HFFc6 (cell line): ENCODE measurements at regions not wholly inside any gene's neighbourhood (a gene's known extent, or its start where the extent isn't known, plus 50 kb on each side); places are given as distances from the start of the nearest gene placed in this dataset.

Experiments
- DNase-seq: peaks from one replicate; pipeline ENCODE4 v3.0.0-alpha.2; 2018
- H3K27ac Mint-ChIP-seq: 2 replicates; pipeline ENCODE4 v1.8.0; 2020; ENCODE audit warnings: mild to moderate bottlenecking, mixed read lengths
- H3K27me3 Mint-ChIP-seq: 2 replicates; pipeline ENCODE4 v1.8.0; 2021; ENCODE audit warnings: mild to moderate bottlenecking, moderate library complexity, mixed read lengths; ENCODE audit not compliant: insufficient read depth
- H3K36me3 Mint-ChIP-seq: 2 replicates; pipeline ENCODE4 v1.8.0; 2021; ENCODE audit warnings: low read depth, mixed read lengths
- H3K4me1 Mint-ChIP-seq: 2 replicates; pipeline ENCODE4 v1.8.0; 2020; ENCODE audit warnings: low read depth, mixed read lengths
- H3K4me3 Mint-ChIP-seq: 2 replicates; pipeline ENCODE4 v1.8.0; 2020; ENCODE audit warnings: mild to moderate bottlenecking, moderate library complexity, mixed read lengths
- H3K9me3 Mint-ChIP-seq: 2 replicates; pipeline ENCODE4 v1.8.0; 2020; ENCODE audit warnings: mild to moderate bottlenecking, mixed read lengths
- CTCF ChIP-seq: fragments of 200-600 bp; sonication (generic); IDR thresholded peaks from 2 replicates; pipeline ENCODE4 v1.5.0; 2021; ENCODE audit warnings: antibody characterized with exemption, mild to moderate bottlenecking

GRCh38 chr5:87051502-87052113 is 216.1 kb upstream of the RASA1 start:
- Mint-ChIP-seq H3K4me3 (no peak overlapping the region), H3K36me3 (peaks cover 20% of the 10 kb centered on the region), H3K9me3 (peaks cover 18% of the 10 kb centered on the region), H3K27ac (no peak overlapping the region), H3K27me3 (no peaks in the 10 kb centered on the region), H3K4me1 (no peaks in the 10 kb centered on the region)
- no peak for DNase-seq
- TF ChIP-seq CTCF, result no peak

- DNase-seq, result no peak
- H3K27ac Mint-ChIP-seq, result no peak overlapping the region
- TF ChIP-seq CTCF, result no peak
- no peaks in the 10 kb centered on the region for H3K27me3 Mint-ChIP-seq
- no peaks in the 10 kb centered on the region for H3K4me1 Mint-ChIP-seq
- no peak overlapping the region for H3K4me3 Mint-ChIP-seq
- peaks cover 18% of the 10 kb centered on the region for H3K9me3 Mint-ChIP-seq
- peaks cover 20% of the 10 kb centered on the region for H3K36me3 Mint-ChIP-seq
These were observed 214.5 kb upstream of the RASA1 start for GRCh38 chr5:87053146-87053545.

GRCh38 chr5:87054821-87055220 is 212.9 kb upstream of the RASA1 start:
- peaks cover 7% of the 10 kb centered on the region; the same call in 1 of the 2 replicates for H3K9me3 Mint-ChIP-seq
- no peaks in the 10 kb centered on the region for H3K27me3 Mint-ChIP-seq
- H3K36me3 Mint-ChIP-seq, result peaks cover 9% of the 10 kb centered on the region; the same call in 1 of the 2 replicates
- TF ChIP-seq CTCF, result no peak
- no peak overlapping the region for H3K4me3 Mint-ChIP-seq
- no peak overlapping the region for H3K27ac Mint-ChIP-seq
- DNase-seq, result no peak
- no peaks in the 10 kb centered on the region for H3K4me1 Mint-ChIP-seq

- H3K4me3 Mint-ChIP-seq, result no peak overlapping the region
These were observed 206.6 kb upstream of the RASA1 start for GRCh38 chr5:87061046-87061445.

GRCh38 chr5:87069311-87069710 is 198.4 kb upstream of the RASA1 start:
- Mint-ChIP-seq H3K27ac (no peak overlapping the region), H3K4me1 (peaks cover 10% of the 10 kb centered on the region), H3K27me3 (no peaks in the 10 kb centered on the region), H3K9me3 (no peaks in the 10 kb centered on the region), H3K4me3 (no peak overlapping the region), H3K36me3 (no peaks in the 10 kb centered on the region)
- no peak for DNase-seq
- no peak for TF ChIP-seq CTCF

More at GRCh38 chr5:87061046-87061445, 206.6 kb upstream of the RASA1 start:
- Mint-ChIP-seq H3K27me3 (no peaks in the 10 kb centered on the region), H3K9me3 (no peaks in the 10 kb centered on the region), H3K4me1 (no peaks in the 10 kb centered on the region), H3K36me3 (peaks cover 4% of the 10 kb centered on the region; the same call in 1 of the 2 replicates), H3K27ac (no peak overlapping the region)
- DNase-seq, result no peak
- no peak for TF ChIP-seq CTCF
